Activated CD4-positive, alpha-beta memory T cell treated with anti-CD3 and anti-CD28 coated beads for 36 hours (primary cell): ENCODE measurements at regions not wholly inside any gene's neighbourhood (a gene's known extent, or its start where the extent isn't known, plus 50 kb on each side); places are given as distances from the start of the nearest gene placed in this dataset.

Source experiments
- CTCF ChIA-PET: fragments of 350-600 bp; sonication (Branson Sonifier 250); formaldehyde crosslinking; loops from one replicate; lab custom pipeline; 2021; ENCODE audit warnings: antibody characterized with exemption, inconsistent platforms; lab: Charles Lee
- POLR2A ChIA-PET: fragments of 350-600 bp; sonication (Branson Sonifier 250); formaldehyde crosslinking; loops from one replicate; lab custom pipeline; 2021; ENCODE audit warnings: antibody characterized with exemption; lab: Charles Lee
- DNase-seq: peaks from one replicate; pipeline ENCODE4 v3.0.0-alpha.2; 2020
- H3K27ac Mint-ChIP-seq: one replicate; pipeline ENCODE4 v1.8.0; 2021; ENCODE audit warnings: mixed read lengths
- H3K27me3 Mint-ChIP-seq: one replicate; pipeline ENCODE4 v1.8.0; 2021; ENCODE audit warnings: mixed read lengths
- H3K36me3 Mint-ChIP-seq: one replicate; pipeline ENCODE4 v1.8.0; 2021; ENCODE audit warnings: mixed read lengths
- H3K4me1 Mint-ChIP-seq: one replicate; pipeline ENCODE4 v1.8.0; 2021; ENCODE audit warnings: low read depth, mixed read lengths
- H3K4me3 Mint-ChIP-seq: one replicate; pipeline ENCODE4 v1.8.0; 2021; ENCODE audit warnings: mild to moderate bottlenecking, mixed read lengths
- H3K9me3 Mint-ChIP-seq: one replicate; pipeline ENCODE4 v1.8.0; 2021; ENCODE audit warnings: mixed read lengths
- intact Hi-C: fragments of 100-400 bp; cut with micrococcal nuclease; formaldehyde crosslinking; loops from one replicate; pipeline ENCODE4 v1.15.1; 2023

DNA sequence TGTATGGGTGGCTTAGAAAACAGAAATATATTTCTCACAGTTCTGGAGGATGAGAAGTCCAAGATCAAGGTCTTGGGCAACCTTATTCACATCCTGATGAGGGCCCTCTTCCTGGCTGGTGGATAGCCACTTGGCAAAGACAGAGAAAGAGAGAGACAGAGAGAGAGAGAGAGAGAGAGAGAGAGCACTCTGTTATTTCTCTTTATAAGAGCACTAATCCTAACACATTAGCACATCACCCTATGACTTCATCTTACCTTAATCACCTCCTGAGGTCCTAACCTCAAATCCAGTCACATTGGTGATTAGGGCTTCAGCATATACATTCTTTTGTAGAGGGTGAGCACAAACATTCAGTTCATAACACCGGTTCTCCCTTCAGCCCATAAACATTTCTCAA is 430.3 kb downstream of the EFNB2 start:
- H3K9me3 Mint-ChIP-seq, result no peaks in the 10 kb centered on the region
- intact Hi-C loops, result no loop called here

DNA sequence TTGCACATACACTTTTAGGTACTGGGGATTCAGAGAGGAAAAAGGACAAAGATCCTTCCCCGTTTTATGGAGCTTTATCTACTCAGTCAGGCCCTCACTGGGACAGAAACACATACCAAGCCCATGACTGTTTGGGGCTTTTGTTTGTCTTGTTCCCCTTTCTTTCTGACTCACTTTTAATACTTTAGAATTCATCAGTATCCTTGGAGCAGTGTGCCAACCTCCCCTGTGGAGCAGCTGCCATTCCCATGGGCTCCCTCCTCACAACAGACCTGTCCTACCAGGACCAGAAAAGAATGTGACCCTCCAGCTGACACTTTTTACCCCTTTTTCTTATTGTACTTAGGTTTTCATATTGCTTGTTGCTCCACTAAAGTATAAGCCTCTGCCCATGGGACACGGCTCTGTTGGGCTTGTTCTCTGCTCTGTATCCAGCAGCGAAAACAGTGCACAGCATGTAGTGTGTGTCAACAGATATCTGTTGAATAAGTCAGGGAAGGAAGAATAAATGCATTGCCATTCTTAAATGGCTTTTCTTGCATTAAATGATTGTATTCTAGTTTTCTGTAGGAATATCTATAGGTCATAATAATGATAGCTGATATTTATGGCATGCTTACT is 431.1 kb downstream of the EFNB2 start:
- no peak overlapping the region for H3K27ac Mint-ChIP-seq
- intact Hi-C loops, result no loop called here

More for the DNA sequence above, 430.3 kb downstream of the EFNB2 start:
- DNase-seq, result no peak
- H3K27me3 Mint-ChIP-seq, result no peaks in the 10 kb centered on the region
- CTCF ChIA-PET, result interaction anchor here (0.6 kb wide), 1 partner anchor 103 kb away, joined by 3 read pairs; no protein-coding TSS in a partner anchor
- POLR2A ChIA-PET, result no interaction called here
- H3K36me3 Mint-ChIP-seq, result no peaks in the 10 kb centered on the region
- no peak overlapping the region for H3K27ac Mint-ChIP-seq
- no peaks in the 10 kb centered on the region for H3K4me1 Mint-ChIP-seq
- H3K4me3 Mint-ChIP-seq, result no peak overlapping the region

DNA sequence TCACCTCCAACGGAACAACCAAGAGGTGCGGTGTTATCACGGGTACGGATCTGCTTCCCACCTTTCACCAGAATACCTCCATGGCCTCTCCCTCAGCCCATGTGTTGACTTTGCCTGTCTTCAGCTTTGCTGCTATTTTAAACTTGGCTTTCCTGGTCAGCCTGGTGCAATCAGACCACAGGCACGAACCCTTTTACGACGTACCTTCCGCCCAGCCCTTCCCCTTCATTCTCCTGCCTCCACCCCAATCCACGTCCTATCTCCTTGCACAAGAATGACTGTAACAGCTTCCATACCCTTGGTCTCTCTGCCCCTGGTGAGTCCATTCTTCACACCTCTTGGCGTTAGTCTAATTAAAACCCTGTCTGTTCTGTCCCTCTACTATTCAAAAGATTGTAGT is 431.7 kb downstream of the EFNB2 start:
- DNase-seq, result no peak
- Mint-ChIP-seq H3K27me3 (no peaks in the 10 kb centered on the region), H3K27ac (no peak overlapping the region), H3K4me3 (no peak overlapping the region), H3K9me3 (no peaks in the 10 kb centered on the region), H3K36me3 (no peaks in the 10 kb centered on the region), H3K4me1 (no peaks in the 10 kb centered on the region)
- ChIA-PET CTCF (no interaction called here), POLR2A (no interaction called here)
- intact Hi-C loops, result no loop called here

More for the DNA sequence above, 431.1 kb downstream of the EFNB2 start:
- Mint-ChIP-seq H3K9me3 (no peaks in the 10 kb centered on the region), H3K4me3 (no peak overlapping the region), H3K4me1 (no peaks in the 10 kb centered on the region), H3K36me3 (no peaks in the 10 kb centered on the region), H3K27me3 (no peaks in the 10 kb centered on the region)
- ChIA-PET CTCF (interaction anchor here (0.6 kb wide), 1 partner anchor 102 kb away, joined by 3 read pairs; no protein-coding TSS in a partner anchor), POLR2A (no interaction called here)
- no peak for DNase-seq

DNA sequence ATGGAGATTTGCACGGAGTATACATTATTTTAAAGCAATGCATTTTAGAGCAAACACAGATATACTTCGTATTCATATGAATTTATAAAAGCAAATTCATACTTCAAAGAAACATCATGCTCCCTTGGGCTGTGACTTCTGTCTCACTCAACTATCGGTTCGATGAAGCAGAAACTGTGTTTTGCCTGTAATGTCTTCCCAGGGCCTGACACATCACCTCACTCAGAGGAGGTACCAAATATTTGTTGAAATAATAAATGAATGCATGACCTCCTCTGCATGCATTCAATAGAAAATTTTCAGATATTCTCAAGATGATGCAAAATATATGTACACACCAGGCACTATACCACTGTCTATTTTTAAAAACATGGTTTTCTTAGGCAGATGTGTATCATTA is 432.7 kb downstream of the EFNB2 start:
- no peak for DNase-seq
- ChIA-PET CTCF (no interaction called here), POLR2A (no interaction called here)
- H3K27me3 Mint-ChIP-seq, result no peaks in the 10 kb centered on the region
- no peaks in the 10 kb centered on the region for H3K9me3 Mint-ChIP-seq
- H3K4me1 Mint-ChIP-seq, result no peaks in the 10 kb centered on the region
- intact Hi-C loops, result no loop called here
- H3K27ac Mint-ChIP-seq, result no peak overlapping the region
- no peaks in the 10 kb centered on the region for H3K36me3 Mint-ChIP-seq
- H3K4me3 Mint-ChIP-seq, result no peak overlapping the region

DNA sequence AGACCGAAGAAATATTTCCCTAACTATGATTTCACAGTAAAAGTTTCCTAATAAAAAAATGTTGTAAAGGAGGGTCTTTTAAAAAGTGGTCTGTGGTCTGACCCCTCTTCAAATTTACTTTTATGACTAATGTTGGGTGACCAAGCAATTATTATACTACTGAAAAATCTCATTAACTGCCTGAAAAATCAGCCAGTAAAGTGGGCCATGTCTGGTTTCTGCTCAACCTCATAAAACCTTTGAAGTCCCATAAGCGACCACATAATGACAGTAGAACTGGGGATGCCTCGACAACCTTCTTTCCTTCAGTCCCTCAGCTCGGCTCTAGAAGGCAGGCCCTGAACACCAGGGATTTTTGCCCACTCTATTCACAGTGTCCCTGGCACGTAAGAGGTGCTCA is 434.3 kb downstream of the EFNB2 start:
- no peak for DNase-seq
- CTCF ChIA-PET, result no interaction called here
- Mint-ChIP-seq H3K36me3 (no peaks in the 10 kb centered on the region), H3K4me1 (no peaks in the 10 kb centered on the region), H3K27me3 (no peaks in the 10 kb centered on the region), H3K27ac (no peak overlapping the region), H3K9me3 (no peaks in the 10 kb centered on the region), H3K4me3 (no peak overlapping the region)
- intact Hi-C loops, result no loop called here
- POLR2A ChIA-PET, result no interaction called here

DNA sequence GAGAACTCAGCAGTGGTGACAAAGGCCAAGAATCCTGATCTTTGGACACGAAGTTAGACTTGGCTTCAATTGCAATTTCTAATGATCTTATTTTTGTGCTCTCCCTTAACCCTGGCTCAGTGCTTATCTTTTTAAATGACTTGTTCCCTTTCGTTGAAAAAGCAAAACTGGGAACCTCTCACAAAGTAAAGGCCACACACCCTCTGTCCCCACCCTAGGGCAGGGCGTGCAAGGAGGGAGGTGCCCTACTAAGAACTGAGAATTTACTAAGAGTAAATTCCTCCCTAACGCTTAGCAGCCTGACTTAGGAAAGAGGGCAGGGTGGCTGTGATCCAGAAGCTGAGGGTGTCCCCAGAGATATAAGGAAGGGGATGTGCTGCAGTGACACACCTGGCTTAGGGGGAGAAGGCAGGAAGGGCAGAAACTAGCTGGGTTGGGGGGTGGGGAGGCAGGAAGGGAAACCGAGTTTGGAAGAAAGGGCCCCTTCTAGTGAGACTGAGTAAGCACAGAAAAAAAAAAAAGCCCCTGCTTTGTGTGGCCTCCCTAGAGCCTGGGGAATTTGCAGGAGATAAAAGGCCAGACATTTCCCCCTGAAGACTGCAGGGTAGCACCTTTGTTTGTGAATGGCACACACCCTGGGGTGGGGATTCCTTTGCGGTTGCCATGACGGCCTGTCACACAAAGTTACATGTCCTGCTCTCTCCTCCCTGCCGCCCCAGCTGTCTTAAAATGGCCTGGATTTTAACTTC is 435.1 kb downstream of the EFNB2 start:
- ChIA-PET POLR2A (no interaction called here), CTCF (interaction anchor here (0.6 kb wide), 1 partner anchor 814 kb away, joined by 3 read pairs; no protein-coding TSS in a partner anchor)
- DNase-seq, result no peak
- Mint-ChIP-seq H3K9me3 (no peaks in the 10 kb centered on the region), H3K27me3 (no peaks in the 10 kb centered on the region), H3K27ac (no peak overlapping the region), H3K4me3 (no peak overlapping the region), H3K4me1 (no peaks in the 10 kb centered on the region), H3K36me3 (no peaks in the 10 kb centered on the region)
- intact Hi-C loops, result no loop called here

DNA sequence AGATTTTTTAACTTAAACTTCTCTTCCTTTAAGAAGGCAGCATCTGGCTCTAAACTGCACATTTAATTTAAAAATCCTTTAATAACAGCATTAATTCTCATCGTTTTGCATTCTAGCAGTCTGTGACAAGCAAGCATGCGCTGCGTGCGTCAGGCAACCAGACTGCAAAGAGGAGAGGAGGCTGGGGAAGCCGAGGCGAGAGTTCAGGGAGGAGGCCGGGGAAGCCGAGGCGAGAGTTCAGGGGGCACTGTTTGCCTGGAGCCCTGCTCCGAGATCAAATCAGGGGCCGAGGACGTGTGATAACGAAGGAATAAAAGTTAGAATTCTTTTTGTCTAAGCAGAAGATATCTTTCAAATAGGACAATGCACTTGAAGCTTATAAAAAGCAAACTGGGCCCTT is 435.7 kb downstream of the EFNB2 start:
- intact Hi-C loops, result no loop called here
- H3K4me3 Mint-ChIP-seq, result no peak overlapping the region
- H3K9me3 Mint-ChIP-seq, result no peaks in the 10 kb centered on the region
- no peaks in the 10 kb centered on the region for H3K27me3 Mint-ChIP-seq
- H3K36me3 Mint-ChIP-seq, result no peaks in the 10 kb centered on the region
- H3K27ac Mint-ChIP-seq, result no peak overlapping the region
- ChIA-PET CTCF (interaction anchor here (0.6 kb wide), 1 partner anchor 814 kb away, joined by 3 read pairs; no protein-coding TSS in a partner anchor), POLR2A (no interaction called here)
- H3K4me1 Mint-ChIP-seq, result no peaks in the 10 kb centered on the region
- no peak for DNase-seq

DNA sequence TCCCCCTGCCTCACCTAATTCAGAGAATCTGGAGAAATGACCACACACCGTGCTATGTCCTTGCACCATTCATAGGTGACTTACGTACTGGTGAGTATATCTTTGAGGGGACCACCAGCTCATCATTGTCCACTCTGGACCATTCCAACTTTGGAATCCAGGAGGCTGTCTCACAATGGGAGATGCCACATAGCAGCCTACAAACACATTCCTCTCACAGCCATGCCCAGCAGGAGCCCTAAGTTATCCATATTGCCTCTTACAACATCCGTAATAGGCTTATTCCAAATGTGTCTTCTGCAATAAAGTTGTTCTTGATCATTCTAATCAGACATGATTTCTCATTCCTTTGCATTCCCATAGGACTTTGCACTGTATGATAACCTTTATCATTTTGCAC is 436.7 kb downstream of the EFNB2 start:
- CTCF ChIA-PET, result no interaction called here
- no peak for DNase-seq
- POLR2A ChIA-PET, result no interaction called here
- no peaks in the 10 kb centered on the region for H3K27me3 Mint-ChIP-seq
- no peaks in the 10 kb centered on the region for H3K9me3 Mint-ChIP-seq
- H3K27ac Mint-ChIP-seq, result no peak overlapping the region
- intact Hi-C loops, result no loop called here
- no peaks in the 10 kb centered on the region for H3K4me1 Mint-ChIP-seq
- H3K4me3 Mint-ChIP-seq, result no peak overlapping the region
- H3K36me3 Mint-ChIP-seq, result no peaks in the 10 kb centered on the region

DNA sequence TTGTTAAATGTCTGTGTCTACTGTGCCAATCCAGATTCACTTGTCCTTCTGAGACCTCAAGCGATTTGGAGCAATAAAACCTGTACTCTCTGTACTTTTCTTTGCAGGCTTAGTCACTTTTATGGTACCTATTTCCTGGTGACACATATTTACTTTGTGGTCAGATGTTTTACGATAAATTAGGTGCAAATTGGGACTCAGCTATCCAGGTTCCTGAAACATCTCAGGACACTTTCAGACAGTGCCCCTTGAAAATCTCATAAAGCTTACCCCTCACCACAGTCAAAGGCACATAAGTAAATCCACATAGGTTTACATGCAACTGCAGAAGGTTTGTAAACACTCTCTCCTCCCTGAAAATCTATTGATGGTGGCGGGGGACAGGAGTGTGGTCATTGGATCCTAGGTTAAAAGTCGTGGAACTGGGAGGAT is 438.8 kb downstream of the EFNB2 start:
- Mint-ChIP-seq H3K9me3 (no peaks in the 10 kb centered on the region), H3K36me3 (no peaks in the 10 kb centered on the region), H3K27ac (no peak overlapping the region), H3K4me3 (no peak overlapping the region), H3K27me3 (no peaks in the 10 kb centered on the region), H3K4me1 (no peaks in the 10 kb centered on the region)
- intact Hi-C loops, result no loop called here
- ChIA-PET CTCF (no interaction called here), POLR2A (no interaction called here)
- no peak for DNase-seq

DNA sequence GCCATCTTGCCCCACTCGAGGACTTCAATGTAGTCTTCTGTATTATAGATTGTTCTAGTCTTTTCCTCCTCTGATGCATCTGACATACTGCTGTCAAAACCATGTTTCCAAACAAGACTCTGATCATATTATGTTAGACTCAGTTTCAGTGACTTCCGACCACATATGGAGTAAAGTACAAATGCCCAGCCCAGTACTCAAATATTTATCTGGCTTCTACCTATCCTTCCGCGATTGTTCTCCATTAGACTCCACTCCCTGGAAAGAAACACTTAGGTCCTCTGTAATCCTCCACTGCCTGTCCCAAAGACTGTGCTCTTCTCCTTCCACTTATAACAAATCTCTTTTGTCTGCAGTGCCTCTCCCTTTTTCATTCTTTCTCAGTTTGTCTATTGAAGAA is 439.5 kb downstream of the EFNB2 start:
- H3K9me3 Mint-ChIP-seq, result no peaks in the 10 kb centered on the region
- intact Hi-C loops, result no loop called here
- no peak overlapping the region for H3K4me3 Mint-ChIP-seq
- no peaks in the 10 kb centered on the region for H3K36me3 Mint-ChIP-seq
- H3K4me1 Mint-ChIP-seq, result no peaks in the 10 kb centered on the region
- H3K27ac Mint-ChIP-seq, result no peak overlapping the region
- H3K27me3 Mint-ChIP-seq, result no peaks in the 10 kb centered on the region
- POLR2A ChIA-PET, result no interaction called here
- CTCF ChIA-PET, result no interaction called here
- no peak for DNase-seq

DNA sequence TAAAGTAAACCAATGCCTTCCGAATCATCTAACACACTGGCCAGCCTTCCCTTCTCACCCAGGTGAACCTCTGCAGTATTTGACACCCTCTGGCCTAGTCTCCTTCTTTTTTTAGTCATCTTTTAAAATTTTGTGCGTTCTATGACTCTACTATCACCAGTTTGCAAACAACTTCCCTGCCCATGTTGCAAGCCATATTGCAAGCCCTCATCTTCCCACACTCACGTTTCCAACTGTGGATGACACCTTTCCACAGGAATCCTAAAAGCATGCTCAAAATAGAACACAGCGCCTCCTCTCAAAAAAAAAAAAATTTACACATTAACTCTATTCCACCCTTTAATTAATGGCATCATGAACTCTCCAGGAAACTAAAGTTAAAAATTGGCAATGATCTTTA is 440.1 kb downstream of the EFNB2 start:
- Mint-ChIP-seq H3K27me3 (no peaks in the 10 kb centered on the region), H3K4me3 (no peak overlapping the region), H3K9me3 (no peaks in the 10 kb centered on the region), H3K27ac (no peak overlapping the region), H3K36me3 (no peaks in the 10 kb centered on the region), H3K4me1 (no peaks in the 10 kb centered on the region)
- intact Hi-C loops, result no loop called here
- ChIA-PET CTCF (no interaction called here), POLR2A (no interaction called here)
- DNase-seq, result no peak

DNA sequence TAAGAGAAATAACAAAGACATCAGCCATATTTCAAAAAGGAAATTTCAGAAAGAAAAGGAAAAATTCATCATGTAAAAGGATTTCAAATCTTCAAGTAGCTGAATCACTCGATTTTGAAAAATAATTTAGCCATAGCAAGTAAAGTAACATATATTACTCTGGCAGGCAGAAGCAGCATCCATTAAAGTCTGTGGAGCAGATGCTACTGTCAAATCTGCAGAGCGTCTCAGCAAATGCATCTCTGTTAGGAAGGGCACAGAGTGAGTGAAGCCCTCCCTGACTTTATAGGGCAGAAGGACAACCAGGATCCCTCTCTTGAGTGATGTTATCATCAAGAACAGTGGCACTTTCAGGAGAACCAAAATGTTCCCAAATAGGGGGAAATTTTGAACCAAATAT is 445.5 kb downstream of the EFNB2 start:
- intact Hi-C loops, result no loop called here
- H3K9me3 Mint-ChIP-seq, result no peaks in the 10 kb centered on the region
- H3K27me3 Mint-ChIP-seq, result no peaks in the 10 kb centered on the region
- no peak overlapping the region for H3K27ac Mint-ChIP-seq
- CTCF ChIA-PET, result no interaction called here
- POLR2A ChIA-PET, result no interaction called here
- no peaks in the 10 kb centered on the region for H3K4me1 Mint-ChIP-seq
- no peaks in the 10 kb centered on the region for H3K36me3 Mint-ChIP-seq
- DNase-seq, result no peak
- H3K4me3 Mint-ChIP-seq, result no peak overlapping the region
